Suprapubic skin (tissue), 4 donors: ENCODE measurements at regions not wholly inside any gene's neighbourhood (a gene's known extent, or its start where the extent isn't known, plus 50 kb on each side); places are given as distances from the start of the nearest gene placed in this dataset.

Source experiments
- EP300 ChIP-seq: sonication (generic); formaldehyde crosslinking; IDR thresholded peaks from one replicate; pipeline ENCODE4 v1.6.1; 2017; ENCODE audit warnings: antibody characterized with exemption
- POLR2A ChIP-seq, 2 donors: fragments of 450-650 bp; IDR thresholded peaks; one replicate each; pipeline ENCODE4 v1.6.1; 2017; ENCODE audit warnings: antibody characterized with exemption in 2 of 2, mild to moderate bottlenecking in 2 of 2, moderate library complexity in 2 of 2
- POLR2AphosphoS5 ChIP-seq, 3 donors: sonication (generic); formaldehyde crosslinking; IDR thresholded peaks; one replicate each; pipeline ENCODE4 v1.6.1; 2017; ENCODE audit warnings: antibody characterized with exemption in 3 of 3
- TF ChIP-seq, protein P1 (sequence below), 2 donors: fragments of 200-600 bp in 1 of 2; fragments of 450-650 bp in 1 of 2; sonication (generic) in 1 of 2; IDR thresholded peaks; one replicate each; pipeline ENCODE4 v1.5.1; 2016 to 2019; ENCODE audit warnings: antibody characterized with exemption in 2 of 2, mild to moderate bottlenecking in 1 of 2, moderate library complexity in 1 of 2

DNA sequence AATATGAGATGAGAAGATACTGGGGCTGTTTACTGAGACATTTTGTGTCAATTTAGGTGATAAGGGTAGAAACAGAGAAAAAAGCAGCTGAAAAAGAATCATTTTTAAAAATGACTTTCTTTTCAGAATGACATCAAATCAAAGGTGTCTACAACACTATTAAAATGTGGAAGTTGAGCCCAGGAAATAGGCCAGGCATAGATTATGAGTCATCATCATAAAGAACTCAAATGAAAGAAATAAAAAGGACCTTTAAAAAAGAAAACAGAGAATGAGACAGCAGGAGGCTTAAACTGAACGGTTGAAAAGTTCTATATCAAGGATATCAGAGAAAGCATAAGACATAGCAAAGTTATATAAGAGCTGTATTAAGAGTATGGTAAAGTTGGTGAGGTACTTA, 442.5 kb downstream of the CNTN6 start:
- TF ChIP-seq POLR2AphosphoS5 (IDR thresholded peaks at IDR 0.05) (no peak), POLR2A (IDR thresholded peaks at IDR 0.05) (no peak), EP300 (no peak)
- TF ChIP-seq, protein P1, sequence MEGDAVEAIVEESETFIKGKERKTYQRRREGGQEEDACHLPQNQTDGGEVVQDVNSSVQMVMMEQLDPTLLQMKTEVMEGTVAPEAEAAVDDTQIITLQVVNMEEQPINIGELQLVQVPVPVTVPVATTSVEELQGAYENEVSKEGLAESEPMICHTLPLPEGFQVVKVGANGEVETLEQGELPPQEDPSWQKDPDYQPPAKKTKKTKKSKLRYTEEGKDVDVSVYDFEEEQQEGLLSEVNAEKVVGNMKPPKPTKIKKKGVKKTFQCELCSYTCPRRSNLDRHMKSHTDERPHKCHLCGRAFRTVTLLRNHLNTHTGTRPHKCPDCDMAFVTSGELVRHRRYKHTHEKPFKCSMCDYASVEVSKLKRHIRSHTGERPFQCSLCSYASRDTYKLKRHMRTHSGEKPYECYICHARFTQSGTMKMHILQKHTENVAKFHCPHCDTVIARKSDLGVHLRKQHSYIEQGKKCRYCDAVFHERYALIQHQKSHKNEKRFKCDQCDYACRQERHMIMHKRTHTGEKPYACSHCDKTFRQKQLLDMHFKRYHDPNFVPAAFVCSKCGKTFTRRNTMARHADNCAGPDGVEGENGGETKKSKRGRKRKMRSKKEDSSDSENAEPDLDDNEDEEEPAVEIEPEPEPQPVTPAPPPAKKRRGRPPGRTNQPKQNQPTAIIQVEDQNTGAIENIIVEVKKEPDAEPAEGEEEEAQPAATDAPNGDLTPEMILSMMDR (IDR thresholded peaks at IDR 0.05): no peak
